Hepatic stellate cell (primary cell): ENCODE measurements at regions not wholly inside any gene's neighbourhood (a gene's known extent, or its start where the extent isn't known, plus 50 kb on each side); places are given as distances from the start of the nearest gene placed in this dataset.

Source experiments
- DNase-seq: peaks from one replicate; pipeline ENCODE4 v3.0.0; 2011; ENCODE audit warnings: low spot score

- DNase-seq = no peak
These were observed 281.8 kb upstream of the MAP3K7 start for GRCh38 chr6:90868656-90869055.

GRCh38 chr6:90868256-90868655 is 281.4 kb upstream of the MAP3K7 start:
- no peak for DNase-seq

DNA sequence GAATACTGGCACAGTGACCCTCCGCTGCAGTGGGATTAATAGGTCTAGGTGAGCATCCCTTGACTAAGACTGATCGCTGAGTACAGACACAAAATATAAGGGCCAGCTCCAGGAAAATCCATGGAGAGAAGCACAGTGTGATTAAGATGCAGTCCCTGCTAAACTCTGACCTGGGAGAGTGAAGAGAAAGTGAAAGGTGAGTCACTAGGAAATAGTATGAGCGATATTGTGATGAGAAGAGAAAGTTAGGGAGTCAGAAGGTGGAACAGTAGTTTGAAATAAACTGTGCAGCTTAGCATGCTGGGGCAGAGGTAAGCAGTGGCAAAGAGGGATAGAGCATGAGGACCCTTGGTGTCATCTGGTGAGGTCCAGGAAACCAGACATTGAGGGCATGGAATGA is 278.6 kb upstream of the MAP3K7 start:
- DNase-seq = no peak

DNA sequence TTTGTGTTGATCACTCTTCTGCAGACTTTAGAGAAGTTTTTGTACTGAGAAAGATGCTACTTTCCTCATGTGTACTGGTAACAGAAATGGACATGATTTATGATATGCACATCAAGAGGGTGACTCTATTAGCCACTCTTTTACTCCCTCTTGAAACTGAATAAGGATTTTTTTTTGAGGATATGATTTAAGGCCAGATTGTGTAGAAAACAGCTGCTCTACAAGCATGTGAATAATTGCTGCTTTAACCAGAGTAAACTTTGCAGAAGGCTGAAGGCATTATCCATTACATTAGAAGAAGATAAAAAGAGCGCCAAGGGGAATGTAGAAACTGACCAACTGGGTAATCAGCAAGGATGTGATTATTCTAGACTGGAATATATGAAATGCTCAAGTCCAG is 276.2 kb upstream of the MAP3K7 start:
- DNase-seq = no peak

- no peak for DNase-seq
These were observed 274.1 kb upstream of the MAP3K7 start for GRCh38 chr6:90860822-90861601.

DNA sequence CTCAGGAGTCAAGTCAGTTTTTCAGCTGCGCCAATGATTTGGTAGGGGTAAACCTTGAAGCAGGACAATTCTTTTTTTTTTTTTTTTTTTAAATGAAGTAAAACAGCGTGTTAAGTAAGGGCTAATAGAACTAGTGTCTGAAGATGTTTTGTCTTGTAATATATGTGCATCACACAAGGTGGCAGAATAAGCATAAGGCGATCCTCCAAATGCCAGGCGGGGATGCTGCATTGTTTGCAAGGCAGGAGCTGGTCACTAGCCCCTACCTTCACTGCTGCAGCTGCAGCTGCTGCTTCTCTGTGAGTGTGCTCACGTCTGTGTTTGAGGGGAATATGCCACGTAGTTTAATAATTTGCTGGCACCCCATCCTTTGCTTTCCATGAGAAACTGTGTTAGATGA is 272.7 kb upstream of the MAP3K7 start:
- no peak for DNase-seq

DNA sequence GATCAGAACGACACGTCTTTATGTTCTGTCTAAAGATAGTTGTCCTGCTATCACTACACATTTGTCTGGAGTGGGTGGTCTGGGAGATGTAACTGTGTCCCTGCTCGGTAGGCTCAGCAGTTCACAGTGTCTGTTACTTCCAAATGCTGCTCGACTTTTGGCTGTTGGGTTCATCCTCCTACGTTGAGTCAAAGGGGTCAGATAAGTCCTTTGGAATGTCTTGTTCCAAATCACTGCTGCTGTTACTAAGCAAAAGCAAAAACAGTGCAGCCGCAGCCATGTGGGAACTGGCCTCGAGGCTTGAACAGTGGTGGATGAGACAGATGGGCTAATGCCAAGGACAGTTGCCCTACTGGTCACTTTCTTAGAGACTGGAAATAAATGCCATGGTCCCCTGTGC is 272.2 kb upstream of the MAP3K7 start:
- DNase-seq = no peak

- no peak for DNase-seq
These were observed 262.8 kb upstream of the MAP3K7 start for GRCh38 chr6:90849686-90850085.

GRCh38 chr6:90846824-90847223 is 260.0 kb upstream of the MAP3K7 start:
- no peak for DNase-seq

DNA sequence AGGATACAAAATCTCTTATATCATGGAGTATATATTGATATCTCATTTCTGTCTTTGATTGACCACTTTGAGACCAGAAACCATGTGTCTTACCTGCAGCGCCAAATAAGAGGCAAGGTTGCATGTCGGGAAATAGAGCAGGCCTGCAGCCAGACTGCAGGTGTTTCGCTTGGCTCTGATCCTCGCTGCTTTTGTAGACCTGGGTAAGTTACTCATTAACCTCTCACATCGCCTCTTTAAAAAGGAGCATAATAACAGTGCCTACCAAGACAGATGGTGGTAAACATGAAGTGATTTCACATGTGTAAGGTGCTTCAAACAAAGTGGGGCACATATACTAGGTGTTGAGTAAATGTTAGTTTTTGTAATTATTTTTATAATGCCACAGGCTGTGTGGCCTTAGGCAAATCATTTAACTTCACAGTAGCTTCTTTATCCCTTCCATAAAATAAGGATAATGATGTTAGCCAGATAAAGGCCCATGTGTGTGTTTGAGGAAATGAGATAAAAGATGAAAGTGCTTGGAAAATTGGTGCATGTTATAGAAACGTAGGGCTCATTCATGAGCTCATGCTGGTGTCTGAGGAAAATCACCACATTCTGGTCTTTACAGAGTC is 248.8 kb upstream of the MAP3K7 start:
- no peak for DNase-seq

GRCh38 chr6:90829311-90829710 is 242.4 kb upstream of the MAP3K7 start:
- no peak for DNase-seq

DNA sequence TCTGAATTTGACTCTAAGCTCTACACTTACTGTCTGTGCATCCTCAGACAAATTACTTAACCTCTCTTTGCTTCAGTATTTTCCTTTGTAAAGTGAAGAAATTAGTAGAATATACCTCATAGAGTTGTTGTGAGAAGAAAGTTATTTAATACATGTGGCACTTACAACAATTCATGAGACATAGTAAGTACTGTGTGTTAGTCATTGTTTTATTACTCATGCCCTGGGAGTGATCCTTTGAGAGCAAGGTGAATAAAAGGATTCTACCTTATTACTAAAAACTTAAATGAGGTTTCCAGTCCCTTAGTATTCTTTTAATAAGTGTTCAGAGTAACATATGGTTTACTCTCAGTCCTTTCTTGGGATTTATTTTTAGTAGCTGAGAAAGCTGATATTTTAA is 233.6 kb upstream of the MAP3K7 start:
- no peak for DNase-seq

DNA sequence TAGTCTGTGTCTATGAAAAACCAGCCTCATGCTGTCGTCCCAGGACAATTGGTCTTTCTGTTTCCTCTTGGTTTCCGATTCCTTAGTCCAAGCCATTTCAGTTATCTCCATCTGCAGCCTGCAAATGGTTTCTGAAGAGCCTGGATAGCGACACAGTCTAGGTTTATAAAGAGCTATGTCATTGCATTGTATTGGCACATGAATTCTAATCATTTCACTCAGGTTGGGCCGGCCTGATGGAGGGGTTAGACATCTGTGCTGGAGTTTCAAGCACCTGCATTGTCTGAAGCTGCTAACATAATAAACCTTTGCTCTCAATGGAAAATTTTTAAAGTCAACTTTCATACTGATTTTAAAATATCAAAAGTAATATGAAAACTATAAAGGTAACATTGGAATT is 232.6 kb upstream of the MAP3K7 start:
- DNase-seq = no peak

- no peak for DNase-seq
These were observed 231.3 kb upstream of the MAP3K7 start for GRCh38 chr6:90818163-90818562.

DNA sequence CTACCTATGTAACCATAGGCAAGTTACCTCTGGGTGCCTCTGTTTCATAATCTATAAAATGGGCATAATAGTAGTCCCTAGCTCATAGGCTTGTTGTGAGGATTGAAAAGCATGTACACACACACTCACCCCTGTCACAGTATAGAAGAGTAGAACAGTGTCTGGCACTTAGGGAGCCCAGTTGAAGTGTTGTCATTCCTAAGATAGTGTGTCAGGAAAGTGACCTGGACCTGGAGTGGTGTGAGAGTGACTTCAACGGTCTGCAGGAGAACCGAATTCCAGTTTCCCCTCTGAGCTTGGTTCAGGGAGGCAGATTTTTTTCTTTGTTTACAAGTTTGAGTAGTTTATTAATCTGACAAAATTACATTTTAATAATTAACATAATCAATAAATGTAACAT is 229.9 kb upstream of the MAP3K7 start:
- DNase-seq = no peak

- no peak for DNase-seq
These were observed 224.8 kb upstream of the MAP3K7 start for GRCh38 chr6:90811596-90812226.

DNA sequence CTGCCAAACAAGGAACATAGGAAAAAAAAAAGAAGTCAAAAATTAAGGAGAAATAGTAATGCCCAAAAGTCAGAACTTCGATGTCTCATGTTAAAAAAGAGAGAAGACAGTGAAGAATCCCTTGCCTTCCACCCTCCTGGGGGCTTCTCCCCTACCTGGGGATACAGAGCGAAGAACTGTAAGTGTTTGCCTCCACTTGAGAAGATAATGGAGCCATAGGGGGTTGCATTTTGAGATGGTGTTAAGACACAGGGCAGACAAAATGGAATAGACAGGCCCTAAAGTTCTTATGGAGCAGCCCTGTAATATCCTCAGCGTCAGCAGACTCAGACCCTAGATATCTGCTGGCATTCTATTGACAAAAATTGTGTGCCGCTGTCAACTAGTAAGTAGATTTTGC is 222.2 kb upstream of the MAP3K7 start:
- DNase-seq = no peak

DNA sequence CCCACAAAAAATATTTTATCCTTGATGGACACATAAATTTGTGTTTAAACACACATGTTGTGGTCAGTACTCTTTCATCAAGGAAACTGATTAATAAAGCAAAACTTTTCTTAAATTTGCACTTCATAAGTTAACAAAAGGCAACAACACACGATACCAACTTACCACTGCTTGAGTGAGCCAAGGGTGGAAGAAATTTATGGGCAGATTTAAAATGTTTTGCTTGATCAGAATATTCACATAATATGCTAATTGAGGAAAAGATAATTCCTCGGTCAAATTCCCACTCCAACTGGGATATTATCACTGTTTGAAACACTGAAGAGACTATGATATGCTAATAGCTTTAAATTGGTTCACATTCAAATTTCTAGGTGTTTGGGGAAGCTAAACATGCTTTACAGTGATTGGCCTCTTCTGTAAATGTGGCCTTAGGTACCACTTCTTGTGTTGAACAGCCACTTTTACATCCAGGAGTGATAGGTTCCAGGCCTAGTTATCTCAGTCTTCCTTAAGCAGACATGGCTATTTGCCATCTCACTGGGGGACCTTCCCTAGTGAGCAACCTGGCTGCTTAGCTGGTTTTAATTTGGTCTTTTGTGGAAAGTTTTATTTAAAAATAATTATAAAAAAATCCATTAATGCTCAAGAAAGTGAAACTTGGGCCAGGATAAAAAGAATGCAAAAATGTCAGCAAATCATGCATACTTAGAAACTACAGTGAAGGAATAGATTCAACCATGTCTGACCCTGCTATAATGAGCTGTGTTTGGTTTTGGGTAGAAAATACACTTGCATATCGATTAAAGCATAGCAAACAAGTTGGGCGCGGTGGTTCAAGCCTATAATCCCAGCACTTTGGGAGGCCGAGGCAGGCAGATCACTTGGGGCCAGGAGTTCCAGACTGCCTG is 221.2 kb upstream of the MAP3K7 start:
- DNase-seq = no peak

DNA sequence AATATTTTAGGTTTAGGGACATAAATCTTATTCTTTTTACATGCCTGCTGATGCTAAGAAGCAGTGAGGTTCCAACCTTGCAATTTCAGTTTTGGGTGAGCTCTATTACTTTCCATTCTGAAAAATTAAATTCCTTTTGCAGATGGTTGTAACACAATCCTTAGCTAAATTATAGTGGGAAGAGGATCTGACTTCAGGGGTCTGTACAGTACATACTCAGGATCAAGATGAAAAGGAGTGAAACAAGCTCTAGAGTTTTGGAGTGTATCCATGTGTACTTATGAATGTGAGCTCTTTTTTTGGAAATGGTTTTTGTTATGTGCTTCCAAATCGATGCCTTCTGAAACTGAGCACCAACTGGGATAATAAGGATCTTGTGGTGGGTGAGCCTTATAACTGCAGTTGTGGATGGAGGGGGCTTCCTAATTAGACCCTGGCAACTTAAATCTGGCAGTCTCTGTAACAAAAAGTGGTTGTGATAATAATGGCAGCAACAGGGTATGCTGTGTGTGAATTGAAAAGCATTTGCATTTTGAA is 218.8 kb upstream of the MAP3K7 start:
- DNase-seq = no peak

- no peak for DNase-seq
These were observed 217.1 kb upstream of the MAP3K7 start for GRCh38 chr6:90803956-90804355.

DNA sequence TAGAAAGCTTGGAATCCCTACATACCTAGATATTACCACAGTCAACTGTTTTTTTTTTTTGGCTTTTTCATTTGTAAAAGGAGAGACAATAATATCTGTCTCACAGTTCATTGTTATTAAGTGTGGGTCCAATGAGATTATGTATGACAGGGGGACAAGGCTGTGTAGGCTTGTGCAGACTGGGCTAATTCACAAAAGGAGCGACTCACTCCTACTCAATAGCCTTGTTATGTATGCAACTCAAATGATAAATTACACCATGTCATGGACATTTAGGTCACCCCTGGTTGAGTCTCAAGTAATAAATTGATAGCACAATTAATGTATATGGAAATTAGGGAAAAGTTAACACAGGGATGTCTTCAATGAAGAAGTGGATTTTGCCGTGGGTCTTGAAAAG is 208.2 kb upstream of the MAP3K7 start:
- no peak for DNase-seq

GRCh38 chr6:90793771-90794170 is 206.9 kb upstream of the MAP3K7 start:
- DNase-seq = no peak
